Mucosa of descending colon (tissue), 3 donors: ENCODE measurements at regions not wholly inside any gene's neighbourhood (a gene's known extent, or its start where the extent isn't known, plus 50 kb on each side); places are given as distances from the start of the nearest gene placed in this dataset.

Experiments used
- ATAC-seq: fragments of 200-7000 bp; cut with Tn5 transposase; one replicate; pipeline ENCODE4 v1.9.1; 2020; ENCODE audit warnings: mild to moderate bottlenecking, moderate library complexity
- DNase-seq, 3 donors: peaks; one replicate each; pipeline ENCODE4 v3.0.0-alpha.2; 2020
- H3K36me3 ChIP-seq: fragments of 200-600 bp; one replicate; pipeline ENCODE4 v1.8.0; 2021; ENCODE audit warnings: low read depth, mild to moderate bottlenecking
- H3K4me1 ChIP-seq: fragments of 200-600 bp; one replicate; pipeline ENCODE4 v1.8.0; 2021; ENCODE audit warnings: low read depth, mild to moderate bottlenecking
- H3K4me3 ChIP-seq: fragments of 200-600 bp; one replicate; pipeline ENCODE4 v1.8.0; 2021; ENCODE audit warnings: mild to moderate bottlenecking
- H3K9me3 ChIP-seq: fragments of 200-600 bp; one replicate; pipeline ENCODE4 v1.8.0; 2021; ENCODE audit warnings: mild to moderate bottlenecking
- intact Hi-C, 2 donors: fragments of 100-400 bp; cut with DNase I in 1 of 2; cut with micrococcal nuclease in 1 of 2; formaldehyde crosslinking; loops; one replicate each; pipeline versions ENCODE4 v1.11.0 to v1.11.1; 2022; cut with DNase I, micrococcal nuclease
- TF ChIP-seq, protein P1 (sequence below): fragments of 200-600 bp; IDR thresholded peaks from one replicate; pipeline ENCODE4 v1.8.0; 2022; ENCODE audit warnings: antibody characterized with exemption, mild to moderate bottlenecking
- donor health status: DM: no; HTN: no; CAD: no; lungs with moderate emphysema.
- donor health status: DM: no; HTN: no; CAD: no.
- donor health status: DM: no; HTN: yes; CAD: no.

GRCh38 chr16:64092271-64092670 lies 1029.6 kb downstream of the CDH11 start:
- TF ChIP-seq, protein P1, sequence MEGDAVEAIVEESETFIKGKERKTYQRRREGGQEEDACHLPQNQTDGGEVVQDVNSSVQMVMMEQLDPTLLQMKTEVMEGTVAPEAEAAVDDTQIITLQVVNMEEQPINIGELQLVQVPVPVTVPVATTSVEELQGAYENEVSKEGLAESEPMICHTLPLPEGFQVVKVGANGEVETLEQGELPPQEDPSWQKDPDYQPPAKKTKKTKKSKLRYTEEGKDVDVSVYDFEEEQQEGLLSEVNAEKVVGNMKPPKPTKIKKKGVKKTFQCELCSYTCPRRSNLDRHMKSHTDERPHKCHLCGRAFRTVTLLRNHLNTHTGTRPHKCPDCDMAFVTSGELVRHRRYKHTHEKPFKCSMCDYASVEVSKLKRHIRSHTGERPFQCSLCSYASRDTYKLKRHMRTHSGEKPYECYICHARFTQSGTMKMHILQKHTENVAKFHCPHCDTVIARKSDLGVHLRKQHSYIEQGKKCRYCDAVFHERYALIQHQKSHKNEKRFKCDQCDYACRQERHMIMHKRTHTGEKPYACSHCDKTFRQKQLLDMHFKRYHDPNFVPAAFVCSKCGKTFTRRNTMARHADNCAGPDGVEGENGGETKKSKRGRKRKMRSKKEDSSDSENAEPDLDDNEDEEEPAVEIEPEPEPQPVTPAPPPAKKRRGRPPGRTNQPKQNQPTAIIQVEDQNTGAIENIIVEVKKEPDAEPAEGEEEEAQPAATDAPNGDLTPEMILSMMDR, result no peak
- Histone ChIP-seq H3K4me3 (no peak overlapping the region), H3K9me3 (no peaks in the 10 kb centered on the region), H3K36me3 (no peaks in the 10 kb centered on the region), H3K4me1 (no peaks in the 10 kb centered on the region)
- intact Hi-C loops, result no loop called here
- no peak for ATAC-seq
- no peak for DNase-seq

- Histone ChIP-seq H3K4me3 (no peak overlapping the region), H3K4me1 (no peaks in the 10 kb centered on the region), H3K36me3 (no peaks in the 10 kb centered on the region), H3K9me3 (no peaks in the 10 kb centered on the region)
- ATAC-seq, result no peak
- intact Hi-C loops, result no loop called here
- TF ChIP-seq, protein P1, result no peak
- no peak for DNase-seq
These were observed 1031.5 kb downstream of the CDH11 start for GRCh38 chr16:64090327-64090726.

DNA sequence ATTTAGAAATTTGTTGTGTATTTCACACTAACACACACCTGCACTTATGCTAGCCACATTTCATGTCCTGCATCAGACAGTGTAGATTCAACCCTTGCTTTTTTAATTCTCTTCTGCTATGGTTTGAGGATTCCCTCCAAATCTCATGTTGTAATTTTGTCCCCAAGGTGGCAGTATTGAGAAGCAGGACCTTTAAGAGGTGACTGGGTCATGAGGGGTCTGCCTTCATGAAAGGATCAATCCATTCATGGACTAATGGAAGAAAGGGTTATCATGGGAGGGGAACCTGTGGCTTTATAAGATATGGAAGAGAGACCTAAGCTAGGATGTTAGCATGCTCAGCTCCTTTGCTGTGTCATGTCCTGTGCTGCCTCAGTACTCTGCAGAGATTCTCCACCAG lies 1032.2 kb downstream of the CDH11 start:
- TF ChIP-seq, protein P1, result no peak
- intact Hi-C loops, result no loop called here
- H3K36me3 ChIP-seq, result no peaks in the 10 kb centered on the region
- no peaks in the 10 kb centered on the region for H3K9me3 ChIP-seq
- DNase-seq, result peak in 1 of 3 donors; percentile 24
- no peak overlapping the region for H3K4me3 ChIP-seq
- H3K4me1 ChIP-seq, result no peaks in the 10 kb centered on the region
- ATAC-seq, result no peak

DNA sequence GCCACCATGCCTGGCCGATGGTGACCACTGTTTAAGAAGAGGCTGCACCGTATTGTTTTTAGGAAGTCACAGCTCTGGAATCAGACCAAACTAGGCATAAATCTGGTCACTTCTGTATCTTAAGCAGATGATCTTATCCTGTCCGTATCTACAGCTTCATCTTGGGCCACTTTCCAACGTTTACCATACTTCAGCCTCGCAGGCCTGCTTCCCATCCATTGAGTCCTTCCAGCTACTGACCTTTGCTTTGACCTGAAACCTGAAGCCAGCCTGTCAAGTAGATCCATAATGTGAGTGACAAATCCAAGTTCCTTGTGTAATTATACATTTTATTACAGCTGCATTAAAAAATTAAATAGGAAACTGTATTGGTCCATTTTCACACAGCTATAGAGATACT lies 1033.0 kb downstream of the CDH11 start:
- TF ChIP-seq, protein P1, result no peak
- Histone ChIP-seq H3K36me3 (no peaks in the 10 kb centered on the region), H3K4me3 (no peak overlapping the region), H3K9me3 (no peaks in the 10 kb centered on the region), H3K4me1 (no peaks in the 10 kb centered on the region)
- DNase-seq (no peak), ATAC-seq (no peak)
- intact Hi-C loops, result no loop called here

DNA sequence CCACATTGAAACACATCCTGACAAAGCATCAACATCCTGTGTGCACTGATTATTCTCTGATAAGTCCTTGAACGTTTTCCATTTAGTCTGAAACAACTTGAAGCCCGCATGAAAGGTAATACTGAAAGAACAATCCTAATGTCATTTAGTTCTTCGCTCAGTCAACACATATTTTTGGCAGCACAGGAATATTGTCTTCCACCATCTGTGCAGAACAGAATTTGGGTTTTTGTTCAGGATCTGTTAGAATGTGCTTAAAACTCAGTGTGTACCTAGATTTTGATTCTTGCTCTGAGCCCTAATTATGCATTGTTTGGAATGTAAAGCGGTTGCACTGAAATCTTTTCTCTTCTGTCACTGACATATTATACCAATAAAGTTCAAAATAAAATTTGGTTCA lies 1036.6 kb downstream of the CDH11 start:
- Histone ChIP-seq H3K9me3 (no peaks in the 10 kb centered on the region), H3K4me1 (no peaks in the 10 kb centered on the region), H3K36me3 (no peaks in the 10 kb centered on the region), H3K4me3 (no peak overlapping the region)
- no peak for DNase-seq
- no peak for ATAC-seq
- TF ChIP-seq, protein P1, result no peak
- intact Hi-C loops, result no loop called here

GRCh38 chr16:64084706-64085105 lies 1037.2 kb downstream of the CDH11 start:
- intact Hi-C loops, result no loop called here
- TF ChIP-seq, protein P1, result no peak
- Histone ChIP-seq H3K4me3 (no peak overlapping the region), H3K9me3 (no peaks in the 10 kb centered on the region), H3K36me3 (no peaks in the 10 kb centered on the region), H3K4me1 (no peaks in the 10 kb centered on the region)
- DNase-seq, result no peak
- ATAC-seq, result no peak
